ENCODE measurements at regions not wholly inside any gene's neighbourhood (a gene's known extent, or its start where the extent isn't known, plus 50 kb on each side); places are given as distances from the start of the nearest gene placed in this dataset.

GRCh38 chr10:131758939-131759301 is 141.9 kb upstream of the PPP2R2D start:
- no peak for DNase-seq (ENCODE audit: insufficient read length, low spot score)
- FAIRE-seq, result no peak

- FAIRE-seq (no peak), DNase-seq (ENCODE audit: insufficient read length, low spot score) (no peak)
Observed at GRCh38 chr10:131759347-131759746, 141.5 kb upstream of the PPP2R2D start.

- FAIRE-seq, result no peak
- no peak for DNase-seq (ENCODE audit: insufficient read length, low spot score)
Observed at GRCh38 chr10:131760416-131761166, 140.2 kb upstream of the PPP2R2D start.

- DNase-seq (ENCODE audit: insufficient read length, low spot score), result no peak
- no peak for FAIRE-seq
Observed at GRCh38 chr10:131762789-131763696, 137.8 kb upstream of the PPP2R2D start.

- FAIRE-seq (no peak), DNase-seq (ENCODE audit: insufficient read length, low spot score) (no peak)
Observed at GRCh38 chr10:131764929-131765328, 135.9 kb upstream of the PPP2R2D start.

- no peak for FAIRE-seq
Observed at GRCh38 chr10:131766096-131766495, 134.7 kb upstream of the PPP2R2D start.

GRCh38 chr10:131767716-131768115 is 133.1 kb upstream of the PPP2R2D start:
- FAIRE-seq, result no peak
- no peak for DNase-seq (ENCODE audit: insufficient read length, low spot score)

More at GRCh38 chr10:131766096-131766495, 134.7 kb upstream of the PPP2R2D start:
- DNase-seq (ENCODE audit: insufficient read length, low spot score), result no peak

GRCh38 chr10:131769571-131770410 is 131.0 kb upstream of the PPP2R2D start:
- no peak for DNase-seq (ENCODE audit: insufficient read length, low spot score)
- no peak for FAIRE-seq

GRCh38 chr10:131770946-131771633 is 129.7 kb upstream of the PPP2R2D start:
- FAIRE-seq (no peak), DNase-seq (ENCODE audit: insufficient read length, low spot score) (no peak)

GRCh38 chr10:131771634-131772358 is 129.0 kb upstream of the PPP2R2D start:
- FAIRE-seq (no peak), DNase-seq (ENCODE audit: insufficient read length, low spot score) (no peak)

- DNase-seq (ENCODE audit: insufficient read length, low spot score) (no peak), FAIRE-seq (no peak)
Observed at GRCh38 chr10:131772441-131772840, 128.4 kb upstream of the PPP2R2D start.

GRCh38 chr10:131773370-131774343 is 127.2 kb upstream of the PPP2R2D start:
- no peak for FAIRE-seq
- no peak for DNase-seq (ENCODE audit: insufficient read length, low spot score)

- DNase-seq (ENCODE audit: insufficient read length, low spot score) (no peak), FAIRE-seq (no peak)
Observed at GRCh38 chr10:131774681-131775085, 126.1 kb upstream of the PPP2R2D start.

- no peak for DNase-seq (ENCODE audit: insufficient read length, low spot score)
- FAIRE-seq, result no peak
Observed at GRCh38 chr10:131775433-131775832, 125.4 kb upstream of the PPP2R2D start.

GRCh38 chr10:131775833-131776232 is 125.0 kb upstream of the PPP2R2D start:
- FAIRE-seq, result no peak
- no peak for DNase-seq (ENCODE audit: insufficient read length, low spot score)

- no peak for DNase-seq (ENCODE audit: insufficient read length, low spot score)
- no peak for FAIRE-seq
Observed at GRCh38 chr10:131776496-131776895, 124.3 kb upstream of the PPP2R2D start.

GRCh38 chr10:131777162-131777561 is 123.6 kb upstream of the PPP2R2D start:
- DNase-seq (ENCODE audit: insufficient read length, low spot score) (no peak), FAIRE-seq (no peak)

- FAIRE-seq, result no peak
- no peak for DNase-seq (ENCODE audit: insufficient read length, low spot score)
Observed at GRCh38 chr10:131777921-131778320, 122.9 kb upstream of the PPP2R2D start.

- FAIRE-seq, result no peak
- no peak for DNase-seq (ENCODE audit: insufficient read length, low spot score)
Observed at GRCh38 chr10:131778385-131778784, 122.4 kb upstream of the PPP2R2D start.
